GM12891 (cell line): ENCODE measurements at regions not wholly inside any gene's neighbourhood (a gene's known extent, or its start where the extent isn't known, plus 50 kb on each side); places are given as distances from the start of the nearest gene placed in this dataset.

Experiments used
- DNase-seq: peaks from one replicate; pipeline ENCODE4 v3.0.0; 2011; ENCODE audit warnings: low spot score; ENCODE audit not compliant: insufficient read length
- FAIRE-seq: peaks from 2 replicates; lab custom pipeline; 2011; peaks lifted over from hg19 to GRCh38; lab: Jason Lieb, UNC
- PAX5 ChIP-seq: IDR thresholded peaks from 2 replicates; pipeline ENCODE4 v1.6.1; 2011; ENCODE audit warnings: low read length, moderate library complexity, mild to moderate bottlenecking; ENCODE audit not compliant: insufficient read depth, severe bottlenecking
- POLR2A ChIP-seq: IDR thresholded peaks from 2 replicates; pipeline ENCODE4 v1.6.1; 2011; ENCODE audit warnings: low read depth, low read length, control low read depth
- POLR2AphosphoS5 ChIP-seq: IDR thresholded peaks from 2 replicates; pipeline ENCODE4 v1.6.1; 2011; ENCODE audit warnings: low read depth, low read length, control low read depth
- POU2F2 ChIP-seq: IDR thresholded peaks from 2 replicates; pipeline ENCODE4 v1.6.1; 2011; ENCODE audit warnings: low read depth, mild to moderate bottlenecking, control low read depth, low read length, moderate library complexity
- SPI1 ChIP-seq: IDR thresholded peaks from 2 replicates; pipeline ENCODE4 v1.6.1; 2011; ENCODE audit warnings: low read depth, low read length, control low read depth
- TAF1 ChIP-seq: IDR thresholded peaks from 2 replicates; pipeline ENCODE4 v1.6.1; 2011; ENCODE audit warnings: low read depth, low read length, control low read depth

GRCh38 chr12:76259106-76259505, 89.1 kb downstream of the BBS10 start:
- no peak for TF ChIP-seq POLR2A
- DNase-seq (no peak), FAIRE-seq (no peak)

GRCh38 chr12:76256904-76257303, 91.3 kb downstream of the BBS10 start:
- FAIRE-seq (no peak), DNase-seq (no peak)
- no peak for TF ChIP-seq POU2F2
- no peak for TF ChIP-seq SPI1
- no peak for TF ChIP-seq POLR2AphosphoS5
- TF ChIP-seq PAX5 = no peak
- no peak for TF ChIP-seq TAF1
- TF ChIP-seq POLR2A = no peak

DNA sequence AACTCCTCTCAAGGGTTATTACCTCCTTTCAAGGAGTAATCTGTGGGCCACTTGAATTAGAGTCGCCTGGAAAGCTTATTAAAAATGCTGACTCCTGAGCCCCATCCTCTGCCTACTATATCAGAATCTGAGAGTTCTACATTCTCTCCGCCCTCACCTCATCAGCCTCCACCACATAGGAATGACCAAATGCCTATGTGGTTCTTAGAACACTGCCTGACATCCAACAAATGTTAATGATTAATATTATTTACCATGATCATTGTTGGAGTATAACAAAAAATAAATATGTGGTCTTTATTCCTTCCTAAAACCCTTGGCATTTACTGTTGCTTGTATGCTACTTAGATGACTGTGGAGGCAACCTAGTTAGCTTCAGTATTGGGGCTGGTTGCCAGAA, 91.9 kb downstream of the BBS10 start:
- no peak for TF ChIP-seq POLR2AphosphoS5
- no peak for TF ChIP-seq TAF1
- TF ChIP-seq PAX5 = no peak
- TF ChIP-seq SPI1 = no peak
- no peak for TF ChIP-seq POU2F2
- no peak for TF ChIP-seq POLR2A
- DNase-seq (no peak), FAIRE-seq (no peak)

DNA sequence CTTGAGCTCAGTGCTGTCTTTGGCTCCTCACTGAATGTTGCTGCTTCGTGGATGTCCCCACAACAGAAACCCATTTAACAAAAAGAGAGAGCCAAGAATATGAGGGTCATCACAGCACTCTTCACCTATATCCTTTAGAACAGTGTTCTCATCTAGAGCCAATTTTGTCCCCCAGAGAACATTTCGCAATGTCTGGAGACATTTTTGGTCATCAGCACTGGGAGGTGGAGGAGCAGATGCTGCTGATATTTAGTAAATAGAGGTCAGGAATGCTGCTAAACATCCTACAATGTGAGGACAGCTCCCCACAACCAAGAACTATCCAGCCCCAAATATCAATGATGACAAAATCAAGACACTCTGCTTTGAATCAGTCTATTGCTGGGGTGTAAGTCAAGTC, 92.5 kb downstream of the BBS10 start:
- no peak for FAIRE-seq
- no peak for DNase-seq
- TF ChIP-seq POU2F2 (no peak), POLR2A (no peak), PAX5 (no peak), POLR2AphosphoS5 (no peak), SPI1 (no peak), TAF1 (no peak)

DNA sequence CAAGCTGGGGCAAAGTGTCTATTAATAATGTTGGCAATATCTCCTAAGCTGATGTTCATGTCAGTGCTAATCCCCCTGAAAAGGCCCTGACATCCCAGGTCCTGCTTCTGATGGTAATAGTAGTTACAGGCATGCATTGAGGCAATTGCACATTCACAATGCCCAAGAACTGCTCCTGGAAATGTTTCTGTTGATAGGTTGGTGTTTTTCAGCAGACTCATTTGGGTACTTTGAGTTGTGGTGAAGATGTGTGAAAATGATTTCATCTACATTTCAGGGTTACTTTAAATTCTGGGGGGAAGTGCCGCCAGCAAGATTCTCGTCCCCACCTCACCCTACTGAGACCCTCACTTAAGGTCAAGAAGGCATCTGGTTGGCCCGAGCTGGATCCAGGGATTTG, 92.9 kb downstream of the BBS10 start:
- DNase-seq (no peak), FAIRE-seq (no peak)
- TF ChIP-seq SPI1 = peak; percentile 31; the same call in 1 of the 2 replicates
- no peak for TF ChIP-seq POU2F2

- TF ChIP-seq POLR2AphosphoS5 = no peak
- no peak for TF ChIP-seq TAF1
- no peak for TF ChIP-seq SPI1
- no peak for TF ChIP-seq PAX5
- no peak for TF ChIP-seq POU2F2
- TF ChIP-seq POLR2A = no peak
- no peak for FAIRE-seq
- DNase-seq = no peak
Measured at GRCh38 chr12:76252031-76252430, 96.2 kb downstream of the BBS10 start.

GRCh38 chr12:76250256-76250655, 98.0 kb downstream of the BBS10 start:
- FAIRE-seq (no peak), DNase-seq (no peak)
- TF ChIP-seq PAX5 (no peak), TAF1 (no peak), POLR2A (no peak), POLR2AphosphoS5 (no peak), POU2F2 (no peak), SPI1 (no peak)

- FAIRE-seq (no peak), DNase-seq (no peak)
- TF ChIP-seq PAX5 (no peak), SPI1 (no peak), TAF1 (no peak), POU2F2 (no peak), POLR2AphosphoS5 (no peak), POLR2A (no peak)
Measured at GRCh38 chr12:76249501-76249900, 98.7 kb downstream of the BBS10 start.

DNA sequence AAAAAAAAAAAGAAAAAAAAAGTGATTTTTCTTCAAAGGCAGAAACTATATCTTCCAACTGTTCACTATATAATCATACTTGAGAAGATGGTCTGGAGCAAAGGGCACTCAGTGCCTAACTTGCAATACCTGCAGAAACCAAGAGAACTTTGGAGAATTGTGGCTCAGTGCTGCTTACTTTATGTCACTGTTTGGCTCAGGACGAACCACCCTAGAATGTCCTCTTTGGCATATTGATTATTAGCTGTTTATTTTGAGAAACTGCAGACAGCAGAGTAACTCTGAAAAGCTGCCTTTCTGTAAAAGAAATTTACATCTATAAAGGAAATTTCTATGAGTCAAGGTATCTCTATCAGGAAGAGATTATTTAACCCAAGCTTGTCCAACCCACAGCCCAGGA, 100.2 kb downstream of the BBS10 start:
- FAIRE-seq (no peak), DNase-seq (no peak)
- TF ChIP-seq SPI1 = no peak
- TF ChIP-seq POLR2A = no peak
- TF ChIP-seq POU2F2 = no peak
- TF ChIP-seq TAF1 = no peak
- no peak for TF ChIP-seq POLR2AphosphoS5
- TF ChIP-seq PAX5 = no peak

GRCh38 chr12:76247026-76247646, 101.1 kb downstream of the BBS10 start:
- TF ChIP-seq PAX5 = no peak
- TF ChIP-seq POLR2A = no peak
- TF ChIP-seq POLR2AphosphoS5 = no peak
- FAIRE-seq (no peak), DNase-seq (no peak)
